Erythroblast (primary cell): ENCODE measurements at regions not wholly inside any gene's neighbourhood (a gene's known extent, or its start where the extent isn't known, plus 50 kb on each side); places are given as distances from the start of the nearest gene placed in this dataset.
"Not testable (repeated sequence)": the region's sequence is repeated elsewhere in the genome, so short reads cannot be mapped to it uniquely, and the experiment has no call there.

Experiments used
- GATA1 ChIP-seq: IDR thresholded peaks from 2 replicates; pipeline ENCODE4 v1.6.1; 2011; ENCODE audit warnings: low read depth, mild to moderate bottlenecking, control low read depth, low read length, moderate library complexity
- POLR2A ChIP-seq: IDR thresholded peaks from 2 replicates; pipeline ENCODE4 v1.6.1; 2011; ENCODE audit warnings: mild to moderate bottlenecking, low read length

DNA sequence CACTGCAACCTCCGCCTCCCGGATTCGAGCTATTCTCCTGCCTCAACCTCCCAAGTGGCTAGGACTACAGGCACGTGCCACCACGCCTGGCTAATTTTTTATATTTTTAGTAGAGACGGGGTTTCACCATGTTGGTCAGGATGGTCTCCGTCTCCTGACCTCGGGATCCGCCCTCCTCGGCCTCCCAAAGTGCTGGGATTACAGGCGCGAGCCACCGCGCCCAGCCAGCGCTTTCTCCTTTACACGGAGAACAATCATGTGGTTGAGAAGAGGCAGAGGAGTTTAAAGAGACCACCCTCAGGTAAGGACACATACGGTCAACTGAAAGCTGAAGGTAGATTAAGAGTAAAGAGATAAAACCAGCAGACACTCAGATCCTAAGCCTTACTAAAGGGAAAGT lies 1673.7 kb upstream of the PIK3C3 start:
- not testable (repeated sequence) for TF ChIP-seq POLR2A, GATA1
